ENCODE measurements at regions not wholly inside any gene's neighbourhood (a gene's known extent, or its start where the extent isn't known, plus 50 kb on each side); places are given as distances from the start of the nearest gene placed in this dataset.

DNA sequence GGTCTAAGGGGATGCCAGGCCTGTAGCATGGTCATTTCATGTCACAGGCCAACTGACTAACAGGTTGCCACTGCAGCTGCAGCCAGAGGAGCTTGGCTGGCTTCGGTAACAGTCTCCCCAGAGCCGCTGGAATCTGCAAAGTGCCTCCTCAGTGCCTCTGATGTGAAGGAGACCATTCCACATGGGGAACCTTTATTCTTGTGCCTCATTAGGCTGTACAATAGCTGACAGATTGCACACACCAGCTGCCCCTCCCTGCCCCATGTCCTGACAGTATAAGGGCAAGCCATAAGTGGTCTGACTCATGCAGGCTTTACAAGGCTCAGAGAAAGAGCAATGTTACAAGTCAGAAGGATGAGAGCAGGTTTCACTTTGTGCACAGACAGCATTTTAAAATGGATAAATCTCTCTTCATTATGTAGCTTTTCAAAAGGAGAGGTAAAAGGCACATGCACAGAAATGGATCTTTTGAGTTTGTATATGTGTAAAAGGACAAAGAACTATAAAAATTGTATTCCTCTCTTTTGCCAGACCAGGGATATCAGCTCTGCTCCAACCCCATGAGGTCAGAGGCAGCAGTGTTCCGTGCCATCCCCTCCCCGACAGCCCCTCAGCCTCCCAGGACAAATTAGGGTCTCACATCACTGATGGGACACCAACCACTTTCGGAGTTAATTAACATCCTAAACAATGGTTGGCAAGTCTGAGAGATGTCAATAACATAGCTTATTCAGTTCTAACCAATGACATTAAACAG, 467.8 kb downstream of the TMEM232 start:
- Histone ChIP-seq H3K18ac (ENCODE audit: insufficient read length, low read depth, low read length) (no peak overlapping the region), H3K4me2 (ENCODE audit: insufficient read depth, insufficient read length, low read length) (no peak overlapping the region), H3K14ac (ENCODE audit: insufficient read depth, low read length) (no peak overlapping the region), H2BK15ac (ENCODE audit: low read depth, low read length) (no peak overlapping the region), H4K20me1 (ENCODE audit: control insufficient read depth, insufficient read depth, insufficient read length) (no peaks in the 10 kb centered on the region), H3K27me3 (ENCODE audit: insufficient read depth, low read length) (no peaks in the 10 kb centered on the region), H3K9ac (ENCODE audit: extremely low read depth, insufficient read length, low read length) (no peak overlapping the region), H3K79me2 (ENCODE audit: insufficient read depth, low read length) (no peaks in the 10 kb centered on the region), H4K5ac (ENCODE audit: insufficient read length, low read depth, low read length) (no peak overlapping the region), H2BK5ac (ENCODE audit: insufficient read length, low read length) (no peak overlapping the region), H2BK12ac (ENCODE audit: insufficient read length, low read depth, low read length) (no peak overlapping the region), H3T11ph (ENCODE audit: low read length) (no peak overlapping the region), H2AFZ (ENCODE audit: low read length) (no peak overlapping the region), H3K4ac (ENCODE audit: low read depth, low read length) (no peak overlapping the region), H3K79me1 (ENCODE audit: insufficient read depth, low read depth, low read length, poor library complexity, severe bottlenecking) (no peaks in the 10 kb centered on the region), H3K4me1 (ENCODE audit: insufficient read depth, low read length) (no peaks in the 10 kb centered on the region), H3K27ac (ENCODE audit: insufficient read length, low read depth, low read length) (no peak overlapping the region), H3K9me3 (ENCODE audit: control insufficient read depth, low read depth, low read length) (no peaks in the 10 kb centered on the region), H2BK120ac (ENCODE audit: low read depth, low read length, poor library complexity, severe bottlenecking) (no peak overlapping the region), H3K56ac (ENCODE audit: insufficient read length, low read depth, low read length) (no peak overlapping the region), H3K23ac (ENCODE audit: insufficient read length, low read depth, low read length) (no peak overlapping the region), H3K23me2 (ENCODE audit: insufficient read length, low read depth, low read length, poor library complexity, severe bottlenecking) (no peaks in the 10 kb centered on the region), H4K8ac (replicated peaks; ENCODE audit: insufficient read length, low read depth, low read length) (no peak overlapping the region), H4K91ac (ENCODE audit: insufficient read length, low read depth, low read length) (no peak overlapping the region), H2BK20ac (ENCODE audit: low read depth, low read length, poor library complexity, severe bottlenecking) (no peak overlapping the region), H2AK5ac (ENCODE audit: insufficient read length, low read length) (no peak overlapping the region)
- H3K4me3 Mint-ChIP-seq = no peak overlapping the region
- no peak overlapping the region; a peak in 1 of 7 replicates for H3K27ac Mint-ChIP-seq
- TF ChIP-seq, protein P1, sequence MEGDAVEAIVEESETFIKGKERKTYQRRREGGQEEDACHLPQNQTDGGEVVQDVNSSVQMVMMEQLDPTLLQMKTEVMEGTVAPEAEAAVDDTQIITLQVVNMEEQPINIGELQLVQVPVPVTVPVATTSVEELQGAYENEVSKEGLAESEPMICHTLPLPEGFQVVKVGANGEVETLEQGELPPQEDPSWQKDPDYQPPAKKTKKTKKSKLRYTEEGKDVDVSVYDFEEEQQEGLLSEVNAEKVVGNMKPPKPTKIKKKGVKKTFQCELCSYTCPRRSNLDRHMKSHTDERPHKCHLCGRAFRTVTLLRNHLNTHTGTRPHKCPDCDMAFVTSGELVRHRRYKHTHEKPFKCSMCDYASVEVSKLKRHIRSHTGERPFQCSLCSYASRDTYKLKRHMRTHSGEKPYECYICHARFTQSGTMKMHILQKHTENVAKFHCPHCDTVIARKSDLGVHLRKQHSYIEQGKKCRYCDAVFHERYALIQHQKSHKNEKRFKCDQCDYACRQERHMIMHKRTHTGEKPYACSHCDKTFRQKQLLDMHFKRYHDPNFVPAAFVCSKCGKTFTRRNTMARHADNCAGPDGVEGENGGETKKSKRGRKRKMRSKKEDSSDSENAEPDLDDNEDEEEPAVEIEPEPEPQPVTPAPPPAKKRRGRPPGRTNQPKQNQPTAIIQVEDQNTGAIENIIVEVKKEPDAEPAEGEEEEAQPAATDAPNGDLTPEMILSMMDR (conservative IDR thresholded peaks at IDR 0.05) = no peak
- no peaks in the 10 kb centered on the region for H3K36me3 Mint-ChIP-seq (ENCODE audit: insufficient read depth in 1 of 3, low read depth in 3 of 3)
- DNase-seq = no peak
- WGBS (ENCODE audit: extremely low coverage, insufficient read length, low lambda C conversion rate) = no CpG with 5 or more reads among the region's 5 CpGs
- no peaks in the 10 kb centered on the region for H3K9me3 Mint-ChIP-seq
- H3K4me1 Mint-ChIP-seq = peaks cover 6 to 24% of the 10 kb centered on the region in 2 experiments; a peak in 1 of 4 replicates
- H3K27me3 Mint-ChIP-seq (ENCODE audit: low read depth) = no peaks in the 10 kb centered on the region

Measured in H9 (cell line).